Panc1 (cell line): ENCODE measurements at regions not wholly inside any gene's neighbourhood (a gene's known extent, or its start where the extent isn't known, plus 50 kb on each side); places are given as distances from the start of the nearest gene placed in this dataset.

Source experiments
- ATAC-seq: fragments of 200-7000 bp; cut with Tn5 transposase; 2 replicates; pipeline ENCODE4 v1.9.1; 2020; ENCODE audit warnings: mild to moderate bottlenecking, moderate library complexity
- BruUV-seq: library from RNA; stranded (reverse); fragments of 400-500 nt; replicated peaks from 2 replicates; lab custom pipeline; 2021; lab: Mats Ljungman, UMichigan
- CTCF ChIA-PET: fragments of 300-600 bp; sonication (Branson Sonifier 250); formaldehyde crosslinking; loops from one replicate; lab custom pipeline; 2022; ENCODE audit warnings: antibody characterized with exemption; lab: Charles Lee
- POLR2A ChIA-PET: fragments of 300-600 bp; sonication (Branson Sonifier 250); formaldehyde crosslinking; loops from one replicate; lab custom pipeline; 2022; ENCODE audit warnings: antibody characterized with exemption; lab: Charles Lee
- DNase-seq: peaks from one replicate; pipeline ENCODE4 v3.0.0-alpha.2; 2010; ENCODE audit warnings: low read depth, low spot score
- H3K27ac ChIP-seq: 2 replicates; pipeline ENCODE4 v1.5.1; 2011; ENCODE audit warnings: mild to moderate bottlenecking, low read length, inconsistent platforms
- H3K27me3 ChIP-seq: fragments of 200-500 bp; sonication (Bioruptor generic); 2 replicates; pipeline ENCODE4 v1.6.0; 2014; ENCODE audit warnings: low read length, inconsistent platforms; ENCODE audit not compliant: control insufficient read depth, insufficient read depth
- H3K36me3 ChIP-seq: fragments of 200-500 bp; sonication (Bioruptor generic); 2 replicates; pipeline ENCODE4 v1.5.1; 2014; ENCODE audit warnings: inconsistent platforms, mild to moderate bottlenecking, low read length, moderate library complexity; ENCODE audit not compliant: control insufficient read depth, insufficient read depth
- H3K4me1 ChIP-seq: 2 replicates; pipeline ENCODE4 v1.5.1; 2011; ENCODE audit warnings: inconsistent platforms, mild to moderate bottlenecking, low read length, moderate library complexity; ENCODE audit not compliant: control insufficient read depth, insufficient read depth
- H3K4me3 ChIP-seq, 2 experiments: 2 replicates each; pipeline ENCODE4 v1.5.1; 2011 to 2012; ENCODE audit warnings: low read depth in 2 of 2, low read length in 2 of 2, mild to moderate bottlenecking in 2 of 2, inconsistent platforms in 1 of 2, moderate library complexity in 1 of 2
- H3K9me3 ChIP-seq: fragments of 200-500 bp; sonication (Bioruptor generic); 2 replicates; pipeline ENCODE4 v1.5.1; 2014; ENCODE audit warnings: low read depth, mild to moderate bottlenecking, inconsistent platforms, low read length, moderate library complexity; ENCODE audit not compliant: control insufficient read depth, insufficient read depth
- CTCF ChIP-seq: fragments of 450-650 bp; IDR thresholded peaks from 2 replicates; pipeline ENCODE4 v1.5.1; 2017; ENCODE audit warnings: mild to moderate bottlenecking
- POLR2AphosphoS5 ChIP-seq: IDR thresholded peaks from 2 replicates; pipeline ENCODE4 v1.6.1; 2012; ENCODE audit warnings: mild to moderate bottlenecking, low read depth, low read length, moderate library complexity
- REST ChIP-seq, 2 experiments: IDR thresholded peaks; 2 replicates each; pipeline ENCODE4 v1.6.1; 2011 to 2012; ENCODE audit warnings: low read depth in 2 of 2, control low read depth in 1 of 2, low read length in 1 of 2, mild to moderate bottlenecking in 1 of 2, moderate library complexity in 1 of 2; ENCODE audit not compliant: insufficient read depth in 1 of 2
- SIN3A ChIP-seq: IDR thresholded peaks from 2 replicates; pipeline ENCODE4 v1.6.1; 2012; ENCODE audit warnings: low read depth, mild to moderate bottlenecking, low read length, moderate library complexity, borderline replicate concordance; ENCODE audit not compliant: insufficient read depth
- TCF7L2 ChIP-seq: IDR thresholded peaks from 2 replicates; pipeline ENCODE4 v1.6.1; 2011; ENCODE audit warnings: mild to moderate bottlenecking, low read depth, low read length, inconsistent platforms
- in situ Hi-C: cut with HindIII; loops from 2 replicates; pipeline ENCODE4 v1.10.0; 2016; ENCODE audit warnings: low sequenced_read_pairs, low pct_unique_long_range_greater_than_20kb
- intact Hi-C: fragments of 100-400 bp; cut with micrococcal nuclease; formaldehyde crosslinking; loops from one replicate; pipeline ENCODE4 v1.10.0; 2022; ENCODE audit not compliant: unreplicated experiment

- no TSS peak for BruUV-seq
- CTCF ChIA-PET = no interaction called here
- H3K27me3 ChIP-seq = no peaks in the 10 kb centered on the region
Observed at GRCh38 chr15:93942269-93942694, 289.1 kb upstream of the MCTP2 start.

GRCh38 chr15:93941697-93942096 lies 289.7 kb upstream of the MCTP2 start:
- H3K27me3 ChIP-seq = no peaks in the 10 kb centered on the region
- H3K4me3 ChIP-seq = no peak overlapping the region
- H3K9me3 ChIP-seq = no peaks in the 10 kb centered on the region
- TF ChIP-seq REST (IDR thresholded peaks at IDR 0.05; ENCODE audit: insufficient read depth in 1 of 2, low read depth in 2 of 2, low read length in 1 of 2) = no peak
- no peak for TF ChIP-seq SIN3A
- no peak for TF ChIP-seq CTCF
- no peak for TF ChIP-seq TCF7L2
- no peak for TF ChIP-seq POLR2AphosphoS5
- H3K27ac ChIP-seq = no peak overlapping the region
- in situ Hi-C loops (no loop called here), intact Hi-C loops (no loop called here)
- ATAC-seq = no peak
- no TSS peak for BruUV-seq
- ChIA-PET CTCF (no interaction called here), POLR2A (no interaction called here)
- DNase-seq = no peak
- no peaks in the 10 kb centered on the region for H3K36me3 ChIP-seq
- no peaks in the 10 kb centered on the region for H3K4me1 ChIP-seq

More at GRCh38 chr15:93942269-93942694, 289.1 kb upstream of the MCTP2 start:
- DNase-seq (no peak), ATAC-seq (no peak)
- no peak overlapping the region for H3K27ac ChIP-seq
- H3K36me3 ChIP-seq = no peaks in the 10 kb centered on the region
- no peak overlapping the region for H3K4me3 ChIP-seq
- in situ Hi-C loops (no loop called here), intact Hi-C loops (no loop called here)
- H3K9me3 ChIP-seq = no peaks in the 10 kb centered on the region
- no peaks in the 10 kb centered on the region for H3K4me1 ChIP-seq
- POLR2A ChIA-PET = no interaction called here
- TF ChIP-seq TCF7L2 (no peak), POLR2AphosphoS5 (no peak), SIN3A (no peak), REST (IDR thresholded peaks at IDR 0.05; ENCODE audit: insufficient read depth in 1 of 2, low read depth in 2 of 2, low read length in 1 of 2) (no peak), CTCF (no peak)
